ENCODE measurements at regions not wholly inside any gene's neighbourhood (a gene's known extent, or its start where the extent isn't known, plus 50 kb on each side); places are given as distances from the start of the nearest gene placed in this dataset.

DNA sequence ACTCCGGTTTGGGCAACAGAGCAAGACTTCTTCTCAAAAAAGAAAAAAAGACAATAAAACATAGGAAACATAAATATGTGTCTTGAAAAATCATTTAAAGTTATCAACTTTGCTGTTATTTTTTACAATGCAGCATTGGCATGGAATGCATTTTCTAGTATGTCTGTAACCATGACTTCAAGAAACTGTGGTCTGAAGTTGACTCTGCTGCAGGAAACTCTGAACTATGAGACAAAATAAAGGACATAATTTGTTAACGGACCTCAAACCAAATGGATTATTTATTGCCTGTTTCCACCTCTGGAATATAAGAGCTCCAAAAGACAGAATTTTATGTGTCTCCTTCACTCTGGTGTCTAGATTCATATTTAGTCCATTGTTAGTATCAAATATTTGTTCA lies 79.1 kb downstream of the TRIB2 start:
- no peak for ATAC-seq
- H3K4me1 ChIP-seq (ENCODE audit: control insufficient read depth, insufficient read depth, low read length): no peaks in the 10 kb centered on the region
- ChIA-PET CTCF (no interaction called here), POLR2A (no interaction called here)
- BruUV-seq (replicated peaks): no TSS peak
- no peaks in the 10 kb centered on the region for H3K27me3 ChIP-seq (ENCODE audit: control insufficient read depth, insufficient read depth, low read length)
- in situ Hi-C loops (cut with HindIII; ENCODE audit: low pct_unique_long_range_greater_than_20kb, low sequenced_read_pairs): no loop called here
- TF ChIP-seq TCF7L2 (IDR thresholded peaks at IDR 0.05; ENCODE audit: low read depth, low read length): no peak
- no peak for TF ChIP-seq POLR2AphosphoS5 (IDR thresholded peaks at IDR 0.05; ENCODE audit: low read depth, low read length)
- TF ChIP-seq SIN3A (IDR thresholded peaks at IDR 0.05; ENCODE audit: borderline replicate concordance, insufficient read depth, low read depth, low read length): no peak
- TF ChIP-seq, protein P1, sequence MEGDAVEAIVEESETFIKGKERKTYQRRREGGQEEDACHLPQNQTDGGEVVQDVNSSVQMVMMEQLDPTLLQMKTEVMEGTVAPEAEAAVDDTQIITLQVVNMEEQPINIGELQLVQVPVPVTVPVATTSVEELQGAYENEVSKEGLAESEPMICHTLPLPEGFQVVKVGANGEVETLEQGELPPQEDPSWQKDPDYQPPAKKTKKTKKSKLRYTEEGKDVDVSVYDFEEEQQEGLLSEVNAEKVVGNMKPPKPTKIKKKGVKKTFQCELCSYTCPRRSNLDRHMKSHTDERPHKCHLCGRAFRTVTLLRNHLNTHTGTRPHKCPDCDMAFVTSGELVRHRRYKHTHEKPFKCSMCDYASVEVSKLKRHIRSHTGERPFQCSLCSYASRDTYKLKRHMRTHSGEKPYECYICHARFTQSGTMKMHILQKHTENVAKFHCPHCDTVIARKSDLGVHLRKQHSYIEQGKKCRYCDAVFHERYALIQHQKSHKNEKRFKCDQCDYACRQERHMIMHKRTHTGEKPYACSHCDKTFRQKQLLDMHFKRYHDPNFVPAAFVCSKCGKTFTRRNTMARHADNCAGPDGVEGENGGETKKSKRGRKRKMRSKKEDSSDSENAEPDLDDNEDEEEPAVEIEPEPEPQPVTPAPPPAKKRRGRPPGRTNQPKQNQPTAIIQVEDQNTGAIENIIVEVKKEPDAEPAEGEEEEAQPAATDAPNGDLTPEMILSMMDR (IDR thresholded peaks at IDR 0.05): no peak
- TF ChIP-seq, protein P2, sequence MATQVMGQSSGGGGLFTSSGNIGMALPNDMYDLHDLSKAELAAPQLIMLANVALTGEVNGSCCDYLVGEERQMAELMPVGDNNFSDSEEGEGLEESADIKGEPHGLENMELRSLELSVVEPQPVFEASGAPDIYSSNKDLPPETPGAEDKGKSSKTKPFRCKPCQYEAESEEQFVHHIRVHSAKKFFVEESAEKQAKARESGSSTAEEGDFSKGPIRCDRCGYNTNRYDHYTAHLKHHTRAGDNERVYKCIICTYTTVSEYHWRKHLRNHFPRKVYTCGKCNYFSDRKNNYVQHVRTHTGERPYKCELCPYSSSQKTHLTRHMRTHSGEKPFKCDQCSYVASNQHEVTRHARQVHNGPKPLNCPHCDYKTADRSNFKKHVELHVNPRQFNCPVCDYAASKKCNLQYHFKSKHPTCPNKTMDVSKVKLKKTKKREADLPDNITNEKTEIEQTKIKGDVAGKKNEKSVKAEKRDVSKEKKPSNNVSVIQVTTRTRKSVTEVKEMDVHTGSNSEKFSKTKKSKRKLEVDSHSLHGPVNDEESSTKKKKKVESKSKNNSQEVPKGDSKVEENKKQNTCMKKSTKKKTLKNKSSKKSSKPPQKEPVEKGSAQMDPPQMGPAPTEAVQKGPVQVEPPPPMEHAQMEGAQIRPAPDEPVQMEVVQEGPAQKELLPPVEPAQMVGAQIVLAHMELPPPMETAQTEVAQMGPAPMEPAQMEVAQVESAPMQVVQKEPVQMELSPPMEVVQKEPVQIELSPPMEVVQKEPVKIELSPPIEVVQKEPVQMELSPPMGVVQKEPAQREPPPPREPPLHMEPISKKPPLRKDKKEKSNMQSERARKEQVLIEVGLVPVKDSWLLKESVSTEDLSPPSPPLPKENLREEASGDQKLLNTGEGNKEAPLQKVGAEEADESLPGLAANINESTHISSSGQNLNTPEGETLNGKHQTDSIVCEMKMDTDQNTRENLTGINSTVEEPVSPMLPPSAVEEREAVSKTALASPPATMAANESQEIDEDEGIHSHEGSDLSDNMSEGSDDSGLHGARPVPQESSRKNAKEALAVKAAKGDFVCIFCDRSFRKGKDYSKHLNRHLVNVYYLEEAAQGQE (IDR thresholded peaks at IDR 0.05; ENCODE audit: insufficient read depth in 1 of 2, low read depth in 2 of 2, low read length in 1 of 2): no peak
- intact Hi-C loops (cut with micrococcal nuclease; ENCODE audit: unreplicated experiment): no loop called here
- no peak overlapping the region for H3K27ac ChIP-seq (ENCODE audit: low read length)
- no peaks in the 10 kb centered on the region for H3K36me3 ChIP-seq (ENCODE audit: control insufficient read depth, insufficient read depth, low read length)
- H3K4me3 ChIP-seq (ENCODE audit: low read depth in 2 of 2, low read length in 2 of 2): no peak overlapping the region
- H3K9me3 ChIP-seq (ENCODE audit: control insufficient read depth, insufficient read depth, low read depth, low read length): no peaks in the 10 kb centered on the region
- DNase-seq (ENCODE audit: low read depth, low spot score): no peak

DNA sequence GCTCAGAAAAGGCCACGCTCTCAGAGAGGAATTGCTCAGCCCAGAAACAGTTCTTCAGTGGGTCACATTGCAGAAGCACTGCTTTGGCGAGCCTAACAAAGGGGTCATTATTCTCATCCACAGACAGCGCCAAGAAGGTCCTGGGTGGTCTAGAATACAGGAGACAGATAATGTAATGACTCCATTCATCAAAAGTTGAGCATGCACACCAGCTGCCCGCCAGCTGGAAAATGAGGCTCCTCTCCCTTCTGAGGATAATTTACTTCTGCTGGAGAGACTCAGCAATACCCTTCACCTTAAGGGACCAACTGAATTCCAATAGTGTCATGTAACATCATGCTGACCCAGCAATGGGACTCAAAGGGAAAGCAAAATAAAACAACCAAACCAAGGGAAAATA lies 79.9 kb downstream of the TRIB2 start:
- H3K27me3 ChIP-seq (ENCODE audit: control insufficient read depth, insufficient read depth, low read length): no peaks in the 10 kb centered on the region
- DNase-seq (ENCODE audit: low read depth, low spot score) (no peak), ATAC-seq (no peak)
- no peak overlapping the region for H3K27ac ChIP-seq (ENCODE audit: low read length)
- no TSS peak for BruUV-seq (replicated peaks)
- intact Hi-C loops (cut with micrococcal nuclease; ENCODE audit: unreplicated experiment): no loop called here
- H3K4me1 ChIP-seq (ENCODE audit: control insufficient read depth, insufficient read depth, low read length): no peaks in the 10 kb centered on the region
- TF ChIP-seq, protein P1 (IDR thresholded peaks at IDR 0.05): no peak
- no peak for TF ChIP-seq TCF7L2 (IDR thresholded peaks at IDR 0.05; ENCODE audit: low read depth, low read length)
- TF ChIP-seq, protein P2 (IDR thresholded peaks at IDR 0.05; ENCODE audit: insufficient read depth in 1 of 2, low read depth in 2 of 2, low read length in 1 of 2): no peak
- TF ChIP-seq POLR2AphosphoS5 (IDR thresholded peaks at IDR 0.05; ENCODE audit: low read depth, low read length): no peak
- no peak for TF ChIP-seq SIN3A (IDR thresholded peaks at IDR 0.05; ENCODE audit: borderline replicate concordance, insufficient read depth, low read depth, low read length)
- H3K4me3 ChIP-seq (ENCODE audit: low read depth in 2 of 2, low read length in 2 of 2): no peak overlapping the region
- in situ Hi-C loops (cut with HindIII; ENCODE audit: low pct_unique_long_range_greater_than_20kb, low sequenced_read_pairs): no loop called here
- ChIA-PET CTCF (no interaction called here), POLR2A (no interaction called here)
- H3K36me3 ChIP-seq (ENCODE audit: control insufficient read depth, insufficient read depth, low read length): no peaks in the 10 kb centered on the region
- no peaks in the 10 kb centered on the region for H3K9me3 ChIP-seq (ENCODE audit: control insufficient read depth, insufficient read depth, low read depth, low read length)

Measured in Panc1 (cell line).